ENCODE measurements at regions not wholly inside any gene's neighbourhood (a gene's known extent, or its start where the extent isn't known, plus 50 kb on each side); places are given as distances from the start of the nearest gene placed in this dataset.

DNA sequence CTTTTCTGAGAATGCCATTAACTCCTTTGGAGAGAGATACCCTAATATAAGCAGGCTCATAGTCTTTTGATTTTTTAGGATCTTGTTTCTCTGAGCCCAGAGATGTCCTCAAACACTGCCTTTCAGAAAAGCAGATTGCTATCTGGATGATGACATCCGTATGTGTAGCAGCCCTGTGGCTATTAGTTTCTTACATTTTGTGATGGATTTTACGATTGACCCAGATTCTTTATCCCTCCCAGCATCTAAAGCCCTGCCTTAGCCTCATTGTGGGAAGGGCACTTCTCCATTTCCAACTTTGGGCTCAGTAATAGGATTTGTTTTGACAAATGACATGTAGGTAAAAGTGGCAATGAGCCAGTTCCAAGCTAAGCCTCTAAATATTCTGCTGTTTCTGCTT, 300.3 kb downstream of the TTLL7 start:
- Histone ChIP-seq H3K4me1 (peaks cover 6% of the 10 kb centered on the region), H3K9me3 (no peaks in the 10 kb centered on the region), H3K36me3 (no peaks in the 10 kb centered on the region), H3K27ac (no peak overlapping the region), H3K4me3 (no peak overlapping the region), H3K27me3 (no peaks in the 10 kb centered on the region)
- TF ChIP-seq, protein P1, sequence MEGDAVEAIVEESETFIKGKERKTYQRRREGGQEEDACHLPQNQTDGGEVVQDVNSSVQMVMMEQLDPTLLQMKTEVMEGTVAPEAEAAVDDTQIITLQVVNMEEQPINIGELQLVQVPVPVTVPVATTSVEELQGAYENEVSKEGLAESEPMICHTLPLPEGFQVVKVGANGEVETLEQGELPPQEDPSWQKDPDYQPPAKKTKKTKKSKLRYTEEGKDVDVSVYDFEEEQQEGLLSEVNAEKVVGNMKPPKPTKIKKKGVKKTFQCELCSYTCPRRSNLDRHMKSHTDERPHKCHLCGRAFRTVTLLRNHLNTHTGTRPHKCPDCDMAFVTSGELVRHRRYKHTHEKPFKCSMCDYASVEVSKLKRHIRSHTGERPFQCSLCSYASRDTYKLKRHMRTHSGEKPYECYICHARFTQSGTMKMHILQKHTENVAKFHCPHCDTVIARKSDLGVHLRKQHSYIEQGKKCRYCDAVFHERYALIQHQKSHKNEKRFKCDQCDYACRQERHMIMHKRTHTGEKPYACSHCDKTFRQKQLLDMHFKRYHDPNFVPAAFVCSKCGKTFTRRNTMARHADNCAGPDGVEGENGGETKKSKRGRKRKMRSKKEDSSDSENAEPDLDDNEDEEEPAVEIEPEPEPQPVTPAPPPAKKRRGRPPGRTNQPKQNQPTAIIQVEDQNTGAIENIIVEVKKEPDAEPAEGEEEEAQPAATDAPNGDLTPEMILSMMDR (IDR thresholded peaks at IDR 0.05) = no peak
- TF ChIP-seq POLR2A (IDR thresholded peaks at IDR 0.05) (no peak), EP300 (IDR thresholded peaks at IDR 0.05) (no peak), POLR2AphosphoS5 (IDR thresholded peaks at IDR 0.05) (no peak)
- 61% methylated on average over 2 of the region's 2 CpGs for WGBS
- no peak for DNase-seq (ENCODE audit: low spot score in 2 of 2)

DNA sequence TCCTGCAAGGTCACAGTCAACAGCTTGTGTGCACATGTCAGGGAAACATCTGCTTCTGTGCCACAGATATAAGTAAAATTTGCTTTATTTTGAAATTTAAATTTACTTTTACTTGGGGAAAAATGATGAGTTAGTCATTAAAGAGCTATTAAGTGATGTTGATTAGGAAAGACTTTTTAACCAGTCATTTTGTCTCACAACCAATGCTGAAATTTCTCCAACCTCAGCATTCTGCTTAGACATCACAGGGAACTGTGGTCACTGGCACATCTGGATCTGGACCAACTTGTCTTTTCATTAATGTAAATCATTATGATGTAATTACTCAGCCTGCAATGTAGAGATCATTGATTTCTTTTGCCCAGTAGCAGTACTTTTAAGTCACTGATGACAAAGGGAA, 301.0 kb downstream of the TTLL7 start:
- H3K9me3 ChIP-seq = no peaks in the 10 kb centered on the region
- H3K4me1 ChIP-seq = peaks cover 6% of the 10 kb centered on the region
- no peaks in the 10 kb centered on the region for H3K36me3 ChIP-seq
- H3K27ac ChIP-seq = no peak overlapping the region
- TF ChIP-seq POLR2A (IDR thresholded peaks at IDR 0.05) (no peak), POLR2AphosphoS5 (IDR thresholded peaks at IDR 0.05) (no peak), EP300 (IDR thresholded peaks at IDR 0.05) (no peak)
- TF ChIP-seq, protein P1 (IDR thresholded peaks at IDR 0.05) = no peak
- no peak overlapping the region for H3K4me3 ChIP-seq
- H3K27me3 ChIP-seq = no peaks in the 10 kb centered on the region
- no peak for DNase-seq (ENCODE audit: low spot score in 2 of 2)

GRCh38 chr1:83697220-83697619, 301.7 kb downstream of the TTLL7 start:
- DNase-seq (ENCODE audit: low spot score in 2 of 2) = no peak
- Histone ChIP-seq H3K4me3 (no peak overlapping the region), H3K27me3 (no peaks in the 10 kb centered on the region), H3K27ac (no peak overlapping the region), H3K9me3 (no peaks in the 10 kb centered on the region), H3K4me1 (peaks cover 10% of the 10 kb centered on the region), H3K36me3 (no peaks in the 10 kb centered on the region)
- 84% methylated on average over 2 of the region's 2 CpGs for WGBS
- TF ChIP-seq POLR2A (IDR thresholded peaks at IDR 0.05) (no peak), POLR2AphosphoS5 (IDR thresholded peaks at IDR 0.05) (no peak), EP300 (IDR thresholded peaks at IDR 0.05) (no peak)
- TF ChIP-seq, protein P1 (IDR thresholded peaks at IDR 0.05) = no peak

DNA sequence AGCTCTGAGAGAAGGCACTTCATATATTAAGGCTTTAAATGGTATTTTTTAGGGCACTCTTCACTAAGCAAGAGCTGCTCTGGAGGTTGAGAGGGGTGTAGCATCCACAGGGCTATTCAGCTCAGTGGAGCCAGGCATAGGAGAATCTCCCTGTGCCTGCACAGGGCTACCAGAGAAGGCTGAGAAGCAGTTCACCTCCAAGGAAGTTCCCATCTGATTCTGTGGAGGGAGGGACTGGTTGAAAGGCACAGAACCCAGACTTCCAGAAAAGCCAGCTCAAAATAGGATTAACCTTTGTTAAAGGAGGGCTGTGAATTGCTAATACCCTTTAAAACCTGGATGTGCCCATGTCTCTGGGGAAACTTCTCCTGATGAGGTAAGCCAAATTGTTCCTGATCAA, 304.5 kb downstream of the TTLL7 start:
- H3K4me1 ChIP-seq = peaks cover 10% of the 10 kb centered on the region
- peaks cover under 1% of the 10 kb centered on the region for H3K9me3 ChIP-seq
- H3K4me3 ChIP-seq = no peak overlapping the region
- no peak for DNase-seq (ENCODE audit: low spot score in 2 of 2)
- TF ChIP-seq EP300 (IDR thresholded peaks at IDR 0.05) (no peak), POLR2A (IDR thresholded peaks at IDR 0.05) (no peak), POLR2AphosphoS5 (IDR thresholded peaks at IDR 0.05) (no peak)
- TF ChIP-seq, protein P1 (IDR thresholded peaks at IDR 0.05) = no peak
- H3K36me3 ChIP-seq = no peaks in the 10 kb centered on the region
- no peaks in the 10 kb centered on the region for H3K27me3 ChIP-seq
- H3K27ac ChIP-seq = no peak overlapping the region

GRCh38 chr1:83693427-83694126, 305.4 kb downstream of the TTLL7 start:
- H3K27me3 ChIP-seq = no peaks in the 10 kb centered on the region
- WGBS = 44% methylated on average over 12 of the region's 12 CpGs
- peak overlapping the region; percentile 38 for H3K4me3 ChIP-seq
- TF ChIP-seq POLR2AphosphoS5 (IDR thresholded peaks at IDR 0.05) (no peak), EP300 (IDR thresholded peaks at IDR 0.05) (no peak), POLR2A (IDR thresholded peaks at IDR 0.05) (no peak)
- TF ChIP-seq, protein P1 (IDR thresholded peaks at IDR 0.05) = no peak
- H3K36me3 ChIP-seq = no peaks in the 10 kb centered on the region
- DNase-seq (ENCODE audit: low spot score in 2 of 2) = no peak
- no peak overlapping the region for H3K27ac ChIP-seq
- peaks cover 10% of the 10 kb centered on the region for H3K4me1 ChIP-seq
- peaks cover 3% of the 10 kb centered on the region for H3K9me3 ChIP-seq

Measured in suprapubic skin (tissue), 4 donors.